ENCODE measurements at regions not wholly inside any gene's neighbourhood (a gene's known extent, or its start where the extent isn't known, plus 50 kb on each side); places are given as distances from the start of the nearest gene placed in this dataset.

GRCh38 chr10:104546756-104547155 is 94.3 kb upstream of the SORCS3 start:
- TF ChIP-seq CTCF (IDR thresholded peaks at IDR 0.05) = no peak
- H3K4me3 ChIP-seq = no peak overlapping the region
- ATAC-seq (no peak), DNase-seq (no peak)
- intact Hi-C loops (cut with DNase I) = no loop called here
- H3K4me1 ChIP-seq = no peaks in the 10 kb centered on the region
- H3K9me3 ChIP-seq = no peaks in the 10 kb centered on the region
- peaks cover 0 to 6% of the 10 kb centered on the region in 2 donors for H3K27me3 ChIP-seq
- no peak overlapping the region for H3K27ac ChIP-seq
- H3K36me3 ChIP-seq = no peaks in the 10 kb centered on the region

- Histone ChIP-seq H3K4me3 (no peak overlapping the region), H3K36me3 (no peaks in the 10 kb centered on the region), H3K27ac (no peak overlapping the region), H3K4me1 (no peaks in the 10 kb centered on the region), H3K9me3 (no peaks in the 10 kb centered on the region), H3K27me3 (peaks cover 0 to 6% of the 10 kb centered on the region in 2 donors)
- DNase-seq (peak in 2 of 4 donors; percentile 8 to 50), ATAC-seq (no peak)
- intact Hi-C loops (cut with DNase I) = no loop called here
- no peak for TF ChIP-seq CTCF (IDR thresholded peaks at IDR 0.05)
Measured at GRCh38 chr10:104548090-104548489, 93.0 kb upstream of the SORCS3 start.

- ATAC-seq = no peak
- H3K4me1 ChIP-seq = no peaks in the 10 kb centered on the region
- no peak overlapping the region for H3K27ac ChIP-seq
- no peaks in the 10 kb centered on the region for H3K36me3 ChIP-seq
- no peaks in the 10 kb centered on the region for H3K9me3 ChIP-seq
- no peak for DNase-seq
- peaks cover 0 to 6% of the 10 kb centered on the region in 2 donors for H3K27me3 ChIP-seq
- H3K4me3 ChIP-seq = no peak overlapping the region
- intact Hi-C loops (cut with DNase I) = no loop called here
- TF ChIP-seq CTCF (IDR thresholded peaks at IDR 0.05) = no peak
Measured at GRCh38 chr10:104556831-104557230, 84.3 kb upstream of the SORCS3 start.

GRCh38 chr10:104557966-104558365 is 83.1 kb upstream of the SORCS3 start:
- H3K27me3 ChIP-seq = peaks cover 0 to 6% of the 10 kb centered on the region in 2 donors
- intact Hi-C loops (cut with DNase I) = no loop called here
- no peaks in the 10 kb centered on the region for H3K9me3 ChIP-seq
- no peak overlapping the region for H3K4me3 ChIP-seq
- ATAC-seq = no peak
- no peaks in the 10 kb centered on the region for H3K36me3 ChIP-seq
- no peaks in the 10 kb centered on the region for H3K4me1 ChIP-seq
- DNase-seq = no peak
- no peak for TF ChIP-seq CTCF (IDR thresholded peaks at IDR 0.05)
- H3K27ac ChIP-seq = no peak overlapping the region

- ATAC-seq = no peak
- intact Hi-C loops (cut with DNase I) = no loop called here
- no peak overlapping the region for H3K4me3 ChIP-seq
- TF ChIP-seq CTCF (IDR thresholded peaks at IDR 0.05) = no peak
- H3K27ac ChIP-seq = no peak overlapping the region
- H3K4me1 ChIP-seq = no peaks in the 10 kb centered on the region
- H3K27me3 ChIP-seq = peaks cover 0 to 6% of the 10 kb centered on the region in 2 donors
- no peaks in the 10 kb centered on the region for H3K9me3 ChIP-seq
- no peaks in the 10 kb centered on the region for H3K36me3 ChIP-seq
- DNase-seq = no peak
Measured at GRCh38 chr10:104559935-104560334, 81.2 kb upstream of the SORCS3 start.

Data from left lung (tissue), 4 donors.